ENCODE measurements at regions not wholly inside any gene's neighbourhood (a gene's known extent, or its start where the extent isn't known, plus 50 kb on each side); places are given as distances from the start of the nearest gene placed in this dataset.
"Not testable (repeated sequence)": the region's sequence is repeated elsewhere in the genome, so short reads cannot be mapped to it uniquely, and the experiment has no call there.

- H3K27ac Mint-ChIP-seq; H3K36me3 Mint-ChIP-seq (ENCODE audit: low read depth); H3K27me3 Mint-ChIP-seq; ATAC-seq (replicated peaks); H3K9me3 Mint-ChIP-seq; H3K4me3 Mint-ChIP-seq; H3K4me1 Mint-ChIP-seq: not testable (repeated sequence)
Measured at GRCh38 chr4:128673159-128673558, 136.3 kb upstream of the JADE1 start.

- H3K9me3 Mint-ChIP-seq; H3K4me1 Mint-ChIP-seq; H3K27me3 Mint-ChIP-seq; H3K27ac Mint-ChIP-seq; H3K4me3 Mint-ChIP-seq; ATAC-seq (replicated peaks); H3K36me3 Mint-ChIP-seq (ENCODE audit: low read depth): not testable (repeated sequence)
Measured at GRCh38 chr4:128672596-128672995, 136.9 kb upstream of the JADE1 start.

- Mint-ChIP-seq H3K4me3 (peak overlapping the region; percentile 6), H3K27ac (no peak overlapping the region), H3K4me1 (no peaks in the 10 kb centered on the region), H3K36me3 (ENCODE audit: low read depth) (no peaks in the 10 kb centered on the region), H3K9me3 (no peaks in the 10 kb centered on the region), H3K27me3 (no peaks in the 10 kb centered on the region)
- ATAC-seq (replicated peaks), result peak; percentile 78
Measured at GRCh38 chr4:128670513-128670912, 139.0 kb upstream of the JADE1 start.

GRCh38 chr4:128668566-128668965, 140.9 kb upstream of the JADE1 start:
- no peak overlapping the region for H3K27ac Mint-ChIP-seq
- ATAC-seq (replicated peaks), result no peak
- no peaks in the 10 kb centered on the region for H3K27me3 Mint-ChIP-seq
- H3K4me1 Mint-ChIP-seq, result no peaks in the 10 kb centered on the region
- H3K9me3 Mint-ChIP-seq, result no peaks in the 10 kb centered on the region
- no peak overlapping the region for H3K4me3 Mint-ChIP-seq
- no peaks in the 10 kb centered on the region for H3K36me3 Mint-ChIP-seq (ENCODE audit: low read depth)

GRCh38 chr4:128665514-128665913, 144.0 kb upstream of the JADE1 start:
- no peak overlapping the region for H3K27ac Mint-ChIP-seq
- H3K36me3 Mint-ChIP-seq (ENCODE audit: low read depth), result no peaks in the 10 kb centered on the region
- H3K9me3 Mint-ChIP-seq, result no peaks in the 10 kb centered on the region
- H3K27me3 Mint-ChIP-seq, result no peaks in the 10 kb centered on the region
- H3K4me1 Mint-ChIP-seq, result peaks cover 7% of the 10 kb centered on the region
- H3K4me3 Mint-ChIP-seq, result no peak overlapping the region
- no peak for ATAC-seq (replicated peaks)

GRCh38 chr4:128663325-128663724, 146.2 kb upstream of the JADE1 start:
- Mint-ChIP-seq H3K36me3 (ENCODE audit: low read depth) (no peaks in the 10 kb centered on the region), H3K4me1 (peaks cover 7% of the 10 kb centered on the region), H3K27me3 (no peaks in the 10 kb centered on the region), H3K4me3 (no peak overlapping the region), H3K9me3 (no peaks in the 10 kb centered on the region), H3K27ac (no peak overlapping the region)
- ATAC-seq (replicated peaks), result peak; percentile 29

- Mint-ChIP-seq H3K27ac (no peak overlapping the region), H3K4me3 (no peak overlapping the region), H3K4me1 (peaks cover 7% of the 10 kb centered on the region), H3K9me3 (no peaks in the 10 kb centered on the region), H3K27me3 (peaks cover 7% of the 10 kb centered on the region), H3K36me3 (ENCODE audit: low read depth) (no peaks in the 10 kb centered on the region)
- ATAC-seq (replicated peaks), result no peak
Measured at GRCh38 chr4:128661479-128661878, 148.0 kb upstream of the JADE1 start.

GRCh38 chr4:128660361-128661215, 148.9 kb upstream of the JADE1 start:
- Mint-ChIP-seq H3K4me3 (no peak overlapping the region), H3K4me1 (peaks cover 7% of the 10 kb centered on the region), H3K36me3 (ENCODE audit: low read depth) (no peaks in the 10 kb centered on the region), H3K9me3 (no peaks in the 10 kb centered on the region), H3K27ac (no peak overlapping the region), H3K27me3 (peaks cover 9% of the 10 kb centered on the region)
- no peak for ATAC-seq (replicated peaks)

GRCh38 chr4:128658214-128658631, 151.3 kb upstream of the JADE1 start:
- Mint-ChIP-seq H3K9me3 (peaks cover 6% of the 10 kb centered on the region), H3K4me3 (no peak overlapping the region), H3K36me3 (ENCODE audit: low read depth) (no peaks in the 10 kb centered on the region), H3K27ac (no peak overlapping the region), H3K4me1 (peaks cover 3% of the 10 kb centered on the region), H3K27me3 (peaks cover 16% of the 10 kb centered on the region)
- ATAC-seq (replicated peaks), result no peak

GRCh38 chr4:128657638-128658037, 151.9 kb upstream of the JADE1 start:
- ATAC-seq (replicated peaks), result no peak
- Mint-ChIP-seq H3K27me3 (peaks cover 16% of the 10 kb centered on the region), H3K4me1 (no peaks in the 10 kb centered on the region), H3K4me3 (no peak overlapping the region), H3K9me3 (peaks cover 6% of the 10 kb centered on the region), H3K36me3 (ENCODE audit: low read depth) (no peaks in the 10 kb centered on the region), H3K27ac (no peak overlapping the region)

- Mint-ChIP-seq H3K4me3 (no peak overlapping the region), H3K27ac (no peak overlapping the region), H3K4me1 (no peaks in the 10 kb centered on the region), H3K36me3 (ENCODE audit: low read depth) (no peaks in the 10 kb centered on the region), H3K27me3 (peaks cover 19% of the 10 kb centered on the region), H3K9me3 (peaks cover 6% of the 10 kb centered on the region)
- no peak for ATAC-seq (replicated peaks)
Measured at GRCh38 chr4:128654465-128654864, 155.0 kb upstream of the JADE1 start.

GRCh38 chr4:128653527-128654444, 155.7 kb upstream of the JADE1 start:
- peaks cover 6% of the 10 kb centered on the region for H3K9me3 Mint-ChIP-seq
- H3K36me3 Mint-ChIP-seq (ENCODE audit: low read depth), result no peaks in the 10 kb centered on the region
- H3K4me3 Mint-ChIP-seq, result no peak overlapping the region
- H3K27ac Mint-ChIP-seq, result no peak overlapping the region
- ATAC-seq (replicated peaks), result no peak
- peaks cover 19% of the 10 kb centered on the region for H3K27me3 Mint-ChIP-seq
- no peaks in the 10 kb centered on the region for H3K4me1 Mint-ChIP-seq

- Mint-ChIP-seq H3K36me3 (ENCODE audit: low read depth) (no peaks in the 10 kb centered on the region), H3K9me3 (peaks cover 6% of the 10 kb centered on the region), H3K27me3 (peaks cover 7% of the 10 kb centered on the region), H3K4me3 (no peak overlapping the region), H3K4me1 (no peaks in the 10 kb centered on the region), H3K27ac (no peak overlapping the region)
- no peak for ATAC-seq (replicated peaks)
Measured at GRCh38 chr4:128649575-128650205, 159.8 kb upstream of the JADE1 start.

GRCh38 chr4:128649161-128649560, 160.3 kb upstream of the JADE1 start:
- ATAC-seq (replicated peaks), result no peak
- Mint-ChIP-seq H3K4me1 (no peaks in the 10 kb centered on the region), H3K4me3 (no peak overlapping the region), H3K27ac (no peak overlapping the region), H3K9me3 (peaks cover 4% of the 10 kb centered on the region), H3K36me3 (ENCODE audit: low read depth) (no peaks in the 10 kb centered on the region), H3K27me3 (peaks cover 6% of the 10 kb centered on the region)
